AG04450 (cell line): ENCODE measurements at regions not wholly inside any gene's neighbourhood (a gene's known extent, or its start where the extent isn't known, plus 50 kb on each side); places are given as distances from the start of the nearest gene placed in this dataset.
"Not testable (repeated sequence)": the region's sequence is repeated elsewhere in the genome, so short reads cannot be mapped to it uniquely, and the experiment has no call there.

Source experiments
- CTCF ChIA-PET: fragments of 300-600, 350-600 bp; formaldehyde crosslinking; extraction: SDS; loops from one replicate; lab custom pipeline; 2022; ENCODE audit warnings: antibody characterized with exemption, inconsistent platforms; lab: Charles Lee
- POLR2A ChIA-PET: fragments of 350-600 bp; formaldehyde crosslinking; extraction: SDS; loops from one replicate; lab custom pipeline; 2021; ENCODE audit warnings: antibody characterized with exemption, inconsistent platforms; lab: Yijun Ruan, JAX
- DNase-seq: peaks from one replicate; pipeline ENCODE4 v3.0.0-alpha.2; 2011; ENCODE audit warnings: low read depth, low spot score
- H3K27ac ChIP-seq: one replicate; pipeline ENCODE4 v1.5.1; 2012; ENCODE audit warnings: low read depth, low read length, control low read depth
- H3K27me3 ChIP-seq: one replicate; pipeline ENCODE4 v1.6.0; 2012; ENCODE audit warnings: low read length; ENCODE audit not compliant: control insufficient read depth, insufficient read depth
- H3K4me3 ChIP-seq: 2 replicates; pipeline ENCODE4 v1.5.1; 2011; ENCODE audit warnings: mild to moderate bottlenecking, low read depth, low read length, control low read depth
- H3K9me3 ChIP-seq: 2 replicates; pipeline ENCODE4 v1.5.1; 2012; ENCODE audit warnings: low read length; ENCODE audit not compliant: control insufficient read depth, insufficient read depth
- CTCF ChIP-seq: IDR thresholded peaks from 2 replicates; pipeline ENCODE4 v1.5.1; 2011; ENCODE audit warnings: low read depth, low read length, control low read depth, inconsistent platforms

- Histone ChIP-seq H3K27me3 (no peaks in the 10 kb centered on the region), H3K9me3 (no peaks in the 10 kb centered on the region), H3K4me3 (no peak overlapping the region), H3K27ac (no peak overlapping the region)
- ChIA-PET CTCF (no interaction called here), POLR2A (no interaction called here)
- peak; percentile 1 for DNase-seq
- TF ChIP-seq CTCF, result no peak
These were observed 526.7 kb upstream of the ADGRB3 start for GRCh38 chr6:68108233-68108835.

- POLR2A ChIA-PET, result no interaction called here
- DNase-seq, result no peak
- Histone ChIP-seq H3K27me3 (no peaks in the 10 kb centered on the region), H3K4me3 (no peak overlapping the region), H3K9me3 (no peaks in the 10 kb centered on the region), H3K27ac (no peak overlapping the region)
- no peak for TF ChIP-seq CTCF
- CTCF ChIA-PET, result no interaction called here
These were observed 541.0 kb upstream of the ADGRB3 start for GRCh38 chr6:68094070-68094469.

- H3K27ac ChIP-seq, result no peak overlapping the region
- no peaks in the 10 kb centered on the region for H3K27me3 ChIP-seq
- H3K9me3 ChIP-seq, result no peaks in the 10 kb centered on the region; the same call in 1 of the 2 replicates
- CTCF ChIA-PET, result no interaction called here
- no peak for TF ChIP-seq CTCF
- H3K4me3 ChIP-seq, result no peak overlapping the region
- POLR2A ChIA-PET, result no interaction called here
- no peak for DNase-seq
These were observed 547.5 kb upstream of the ADGRB3 start for GRCh38 chr6:68087399-68088133.

DNA sequence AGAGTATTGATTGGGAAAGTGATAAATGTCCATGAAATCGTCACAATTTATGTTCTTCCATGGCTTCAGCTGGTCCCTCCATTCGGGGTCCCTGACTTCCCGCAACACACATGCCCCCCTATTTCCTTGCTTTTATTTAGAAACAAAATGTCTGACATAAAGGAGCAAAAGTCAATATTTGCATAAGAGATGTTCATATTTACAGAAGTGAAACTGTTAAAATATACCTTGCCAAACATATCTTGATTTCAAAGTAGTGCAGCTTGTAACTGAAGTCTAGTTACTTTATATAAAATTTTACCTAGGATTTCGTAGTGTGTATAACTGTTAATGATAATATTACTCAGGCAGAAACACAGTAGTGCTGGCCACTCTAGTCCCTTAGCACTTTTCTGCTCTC lies 548.9 kb upstream of the ADGRB3 start:
- Histone ChIP-seq H3K27me3 (no peaks in the 10 kb centered on the region), H3K4me3 (no peak overlapping the region), H3K9me3 (no peaks in the 10 kb centered on the region; the same call in 1 of the 2 replicates), H3K27ac (no peak overlapping the region)
- ChIA-PET POLR2A (no interaction called here), CTCF (interaction anchor here (0.6 kb wide), 1 partner anchor 68 kb away, joined by 3 read pairs; no protein-coding TSS in a partner anchor)
- no peak for DNase-seq
- TF ChIP-seq CTCF, result no peak

DNA sequence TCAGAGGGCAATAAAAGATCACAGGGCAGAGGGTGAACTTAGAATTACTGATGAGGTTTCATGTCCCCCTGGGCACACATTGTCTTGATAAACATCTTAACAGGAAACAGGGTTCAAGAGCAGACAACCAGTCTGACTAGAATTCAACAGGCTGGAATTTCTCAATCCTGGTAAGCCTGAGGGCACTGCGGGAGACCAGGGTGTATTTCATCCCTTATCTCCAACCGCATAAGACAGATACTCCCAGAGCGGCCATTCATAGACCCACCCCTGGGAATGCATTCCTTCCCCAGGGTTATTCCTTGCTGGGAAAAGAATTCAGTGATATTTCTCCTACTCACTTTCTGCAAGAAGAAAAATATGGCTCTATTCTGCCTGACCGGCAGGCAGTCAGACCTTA lies 549.5 kb upstream of the ADGRB3 start:
- H3K4me3 ChIP-seq, POLR2A ChIA-PET, DNase-seq, H3K27me3 ChIP-seq, H3K9me3 ChIP-seq, H3K27ac ChIP-seq: not testable (repeated sequence)
- CTCF ChIA-PET, result interaction anchor here (0.6 kb wide), 1 partner anchor 68 kb away, joined by 3 read pairs; no protein-coding TSS in a partner anchor
